ENCODE measurements at regions not wholly inside any gene's neighbourhood (a gene's known extent, or its start where the extent isn't known, plus 50 kb on each side); places are given as distances from the start of the nearest gene placed in this dataset.

GRCh38 chr16:59573528-59574271, 839.6 kb upstream of the GOT2 start:
- H3K27ac Mint-ChIP-seq (ENCODE audit: unreplicated experiment): peak overlapping the region; percentile 64
- DNase-seq (ENCODE audit: extremely low spot score, unreplicated experiment): no peak
- no peaks in the 10 kb centered on the region for H3K9me3 Mint-ChIP-seq (ENCODE audit: unreplicated experiment)
- H3K36me3 Mint-ChIP-seq (ENCODE audit: unreplicated experiment): no peaks in the 10 kb centered on the region
- no peak overlapping the region for H3K4me3 Mint-ChIP-seq (ENCODE audit: unreplicated experiment)
- H3K4me1 Mint-ChIP-seq (ENCODE audit: unreplicated experiment): peaks cover 41% of the 10 kb centered on the region
- no peaks in the 10 kb centered on the region for H3K27me3 Mint-ChIP-seq (ENCODE audit: unreplicated experiment)
- TF ChIP-seq CTCF (IDR thresholded peaks at IDR 0.05): no peak

- DNase-seq (ENCODE audit: extremely low spot score, unreplicated experiment): no peak
- no peak for TF ChIP-seq CTCF (IDR thresholded peaks at IDR 0.05)
- Mint-ChIP-seq H3K27me3 (ENCODE audit: unreplicated experiment) (no peaks in the 10 kb centered on the region), H3K36me3 (ENCODE audit: unreplicated experiment) (no peaks in the 10 kb centered on the region), H3K9me3 (ENCODE audit: unreplicated experiment) (no peaks in the 10 kb centered on the region), H3K4me1 (ENCODE audit: unreplicated experiment) (peaks cover 23% of the 10 kb centered on the region), H3K4me3 (ENCODE audit: unreplicated experiment) (no peak overlapping the region), H3K27ac (ENCODE audit: unreplicated experiment) (no peak overlapping the region)
Observed at GRCh38 chr16:59567496-59567895, 833.4 kb upstream of the GOT2 start.

- no peaks in the 10 kb centered on the region for H3K36me3 Mint-ChIP-seq (ENCODE audit: unreplicated experiment)
- H3K9me3 Mint-ChIP-seq (ENCODE audit: unreplicated experiment): no peaks in the 10 kb centered on the region
- DNase-seq (ENCODE audit: extremely low spot score, unreplicated experiment): no peak
- H3K27me3 Mint-ChIP-seq (ENCODE audit: unreplicated experiment): no peaks in the 10 kb centered on the region
- H3K4me1 Mint-ChIP-seq (ENCODE audit: unreplicated experiment): peaks cover 21% of the 10 kb centered on the region
- H3K4me3 Mint-ChIP-seq (ENCODE audit: unreplicated experiment): no peak overlapping the region
- H3K27ac Mint-ChIP-seq (ENCODE audit: unreplicated experiment): no peak overlapping the region
- no peak for TF ChIP-seq CTCF (IDR thresholded peaks at IDR 0.05)
Observed at GRCh38 chr16:59566446-59566845, 832.3 kb upstream of the GOT2 start.

GRCh38 chr16:59558679-59559078, 824.6 kb upstream of the GOT2 start:
- Mint-ChIP-seq H3K4me3 (ENCODE audit: unreplicated experiment) (no peak overlapping the region), H3K27me3 (ENCODE audit: unreplicated experiment) (no peaks in the 10 kb centered on the region), H3K36me3 (ENCODE audit: unreplicated experiment) (no peaks in the 10 kb centered on the region), H3K9me3 (ENCODE audit: unreplicated experiment) (no peaks in the 10 kb centered on the region), H3K4me1 (ENCODE audit: unreplicated experiment) (peaks cover 3% of the 10 kb centered on the region), H3K27ac (ENCODE audit: unreplicated experiment) (no peak overlapping the region)
- no peak for DNase-seq (ENCODE audit: extremely low spot score, unreplicated experiment)
- TF ChIP-seq CTCF (IDR thresholded peaks at IDR 0.05): no peak

- H3K27me3 Mint-ChIP-seq (ENCODE audit: unreplicated experiment): no peaks in the 10 kb centered on the region
- no peak overlapping the region for H3K4me3 Mint-ChIP-seq (ENCODE audit: unreplicated experiment)
- peaks cover 3% of the 10 kb centered on the region for H3K4me1 Mint-ChIP-seq (ENCODE audit: unreplicated experiment)
- no peak overlapping the region for H3K27ac Mint-ChIP-seq (ENCODE audit: unreplicated experiment)
- no peaks in the 10 kb centered on the region for H3K9me3 Mint-ChIP-seq (ENCODE audit: unreplicated experiment)
- H3K36me3 Mint-ChIP-seq (ENCODE audit: unreplicated experiment): no peaks in the 10 kb centered on the region
- DNase-seq (ENCODE audit: extremely low spot score, unreplicated experiment): no peak
- no peak for TF ChIP-seq CTCF (IDR thresholded peaks at IDR 0.05)
Observed at GRCh38 chr16:59552164-59552563, 818.0 kb upstream of the GOT2 start.
